Ovary (tissue), 7 donors: ENCODE measurements at regions not wholly inside any gene's neighbourhood (a gene's known extent, or its start where the extent isn't known, plus 50 kb on each side); places are given as distances from the start of the nearest gene placed in this dataset.

Experiments used
- DNase-seq, 5 donors: peaks; one replicate each; pipeline ENCODE4 v3.0.0-alpha.2; 2019 to 2020
- H3K27ac ChIP-seq, 2 donors: fragments of 200-600 bp; one replicate each; pipeline versions ENCODE4 v1.5.1 to v1.8.0; 2019 to 2022
- H3K27me3 ChIP-seq: fragments of 200-600 bp; one replicate; pipeline ENCODE4 v1.8.0; 2022
- H3K36me3 ChIP-seq: fragments of 200-600 bp; sonication (generic); one replicate; pipeline ENCODE4 v1.5.1; 2019
- H3K4me1 ChIP-seq: one replicate; pipeline ENCODE4 v1.8.1; 2013; ENCODE audit warnings: mild to moderate bottlenecking, moderate library complexity; ENCODE audit not compliant: insufficient read depth
- H3K4me3 ChIP-seq: fragments of 200-600 bp; sonication (generic); one replicate; pipeline ENCODE4 v1.5.1; 2017
- H3K9me3 ChIP-seq, 2 donors: fragments of 200-600 bp in 1 of 2; sonication (generic) in 1 of 2; one replicate each; pipeline versions ENCODE4 v1.5.1 to v1.8.1; 2013 to 2019; ENCODE audit warnings: mild to moderate bottlenecking in 1 of 2, moderate library complexity in 1 of 2
- EP300 ChIP-seq: sonication (generic); formaldehyde crosslinking; IDR thresholded peaks from one replicate; pipeline ENCODE4 v1.6.1; 2017; ENCODE audit warnings: antibody characterized with exemption
- POLR2A ChIP-seq: fragments of 450-650 bp; IDR thresholded peaks from one replicate; pipeline ENCODE4 v1.6.1; 2017; ENCODE audit warnings: antibody characterized with exemption, mild to moderate bottlenecking, moderate library complexity
- WGBS, 3 donors: extraction: QIAGEN DNeasy Blood & Tissue Kit in 1 of 3; methylation state at CpG; one replicate each; pipeline versions ENCODE4 v1.1.5 to v1.1.7; 2013 to 2017; 5-methylcytosine and 5-hydroxymethylcytosine counted together
- intact Hi-C, 4 donors: fragments of 100-400 bp; cut with DNase I; formaldehyde crosslinking; loops; one replicate each; pipeline versions ENCODE4 v1.11.0 to v1.15.1; 2022 to 2023
- TF ChIP-seq, protein P1 (sequence below), 3 donors: fragments of 450-650 bp in 2 of 3; fragments of 200-600 bp in 1 of 3; IDR thresholded peaks; one replicate each; pipeline versions ENCODE4 v1.5.1 to v1.8.0; 2016 to 2022; ENCODE audit warnings: antibody characterized with exemption in 3 of 3, mild to moderate bottlenecking in 1 of 3
- donor health status: DM: no; HTN: no; CAD: no; lungs with moderate emphysema.
- donor health status: DM: no; HTN: no; CAD: no.
- donor health status: Bipolar disorder and iron deficiency.
- donor health status: DM: no; HTN: no; CAD: no.
- donor health status: DM: yes; HTN: yes; CAD: no.

DNA sequence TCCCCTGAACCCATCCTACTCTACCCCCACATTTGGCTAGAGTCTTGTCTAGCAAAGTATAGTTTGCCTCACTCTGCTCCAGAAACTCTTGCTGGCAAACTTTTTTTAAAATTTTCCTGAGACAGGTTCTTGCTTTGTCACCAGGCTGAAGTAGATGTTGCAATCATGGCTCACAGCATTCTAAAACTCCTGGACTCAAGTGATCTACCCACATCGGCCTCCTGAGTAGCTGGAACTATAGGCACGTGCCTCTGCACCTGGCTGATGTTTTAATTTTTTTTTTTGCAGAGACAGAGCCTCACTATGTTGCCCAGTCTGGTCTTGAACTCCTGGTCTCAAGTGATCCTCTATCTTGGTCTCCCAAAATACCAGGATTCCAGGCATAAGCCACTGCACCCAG lies 175.8 kb upstream of the FBXL17 start:
- no peak overlapping the region for H3K4me3 ChIP-seq
- intact Hi-C loops = no loop called here
- 85 to 91% (median 90%) methylated on average over 2 of the region's 2 CpGs for WGBS, 3 donors
- no peaks in the 10 kb centered on the region for H3K27me3 ChIP-seq
- no peak overlapping the region for H3K27ac ChIP-seq
- no peaks in the 10 kb centered on the region for H3K4me1 ChIP-seq
- no peak for TF ChIP-seq EP300
- TF ChIP-seq POLR2A = no peak
- TF ChIP-seq, protein P1, sequence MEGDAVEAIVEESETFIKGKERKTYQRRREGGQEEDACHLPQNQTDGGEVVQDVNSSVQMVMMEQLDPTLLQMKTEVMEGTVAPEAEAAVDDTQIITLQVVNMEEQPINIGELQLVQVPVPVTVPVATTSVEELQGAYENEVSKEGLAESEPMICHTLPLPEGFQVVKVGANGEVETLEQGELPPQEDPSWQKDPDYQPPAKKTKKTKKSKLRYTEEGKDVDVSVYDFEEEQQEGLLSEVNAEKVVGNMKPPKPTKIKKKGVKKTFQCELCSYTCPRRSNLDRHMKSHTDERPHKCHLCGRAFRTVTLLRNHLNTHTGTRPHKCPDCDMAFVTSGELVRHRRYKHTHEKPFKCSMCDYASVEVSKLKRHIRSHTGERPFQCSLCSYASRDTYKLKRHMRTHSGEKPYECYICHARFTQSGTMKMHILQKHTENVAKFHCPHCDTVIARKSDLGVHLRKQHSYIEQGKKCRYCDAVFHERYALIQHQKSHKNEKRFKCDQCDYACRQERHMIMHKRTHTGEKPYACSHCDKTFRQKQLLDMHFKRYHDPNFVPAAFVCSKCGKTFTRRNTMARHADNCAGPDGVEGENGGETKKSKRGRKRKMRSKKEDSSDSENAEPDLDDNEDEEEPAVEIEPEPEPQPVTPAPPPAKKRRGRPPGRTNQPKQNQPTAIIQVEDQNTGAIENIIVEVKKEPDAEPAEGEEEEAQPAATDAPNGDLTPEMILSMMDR (IDR thresholded peaks at IDR 0.05) = no peak
- no peaks in the 10 kb centered on the region for H3K36me3 ChIP-seq
- no peaks in the 10 kb centered on the region for H3K9me3 ChIP-seq
- no peak for DNase-seq

DNA sequence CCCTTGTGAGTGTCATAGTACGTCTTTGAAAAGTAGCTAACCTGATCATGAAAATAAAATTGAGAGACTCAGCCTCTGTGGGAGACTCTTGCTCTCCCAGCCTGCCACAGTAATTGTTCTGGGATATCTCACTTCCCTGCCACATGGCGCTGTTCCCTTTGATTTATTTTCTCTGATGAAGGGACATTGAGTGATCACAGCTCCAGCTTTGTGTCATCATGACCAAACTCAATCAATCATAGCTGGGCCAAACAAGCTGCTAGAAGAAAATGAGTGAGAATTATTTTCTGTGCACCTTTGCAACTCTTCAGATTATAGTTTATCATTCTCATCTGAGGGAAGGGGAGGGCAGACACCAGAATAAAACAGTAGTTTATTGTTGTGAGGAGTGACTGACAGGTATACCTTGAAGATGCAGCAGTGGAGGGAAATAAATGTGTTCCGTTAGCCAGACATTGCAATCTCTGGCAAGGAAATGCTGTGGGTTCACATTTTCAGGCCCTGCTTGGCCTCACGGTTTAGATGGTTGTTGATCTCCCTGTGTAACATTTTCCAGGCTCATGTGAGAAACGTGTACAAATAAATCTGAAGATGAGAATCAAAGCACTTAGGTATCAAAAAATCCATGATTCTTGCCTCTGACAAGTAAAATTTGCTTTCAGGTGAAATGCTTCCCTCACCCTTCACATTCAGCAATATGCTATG lies 174.7 kb upstream of the FBXL17 start:
- intact Hi-C loops = no loop called here

DNA sequence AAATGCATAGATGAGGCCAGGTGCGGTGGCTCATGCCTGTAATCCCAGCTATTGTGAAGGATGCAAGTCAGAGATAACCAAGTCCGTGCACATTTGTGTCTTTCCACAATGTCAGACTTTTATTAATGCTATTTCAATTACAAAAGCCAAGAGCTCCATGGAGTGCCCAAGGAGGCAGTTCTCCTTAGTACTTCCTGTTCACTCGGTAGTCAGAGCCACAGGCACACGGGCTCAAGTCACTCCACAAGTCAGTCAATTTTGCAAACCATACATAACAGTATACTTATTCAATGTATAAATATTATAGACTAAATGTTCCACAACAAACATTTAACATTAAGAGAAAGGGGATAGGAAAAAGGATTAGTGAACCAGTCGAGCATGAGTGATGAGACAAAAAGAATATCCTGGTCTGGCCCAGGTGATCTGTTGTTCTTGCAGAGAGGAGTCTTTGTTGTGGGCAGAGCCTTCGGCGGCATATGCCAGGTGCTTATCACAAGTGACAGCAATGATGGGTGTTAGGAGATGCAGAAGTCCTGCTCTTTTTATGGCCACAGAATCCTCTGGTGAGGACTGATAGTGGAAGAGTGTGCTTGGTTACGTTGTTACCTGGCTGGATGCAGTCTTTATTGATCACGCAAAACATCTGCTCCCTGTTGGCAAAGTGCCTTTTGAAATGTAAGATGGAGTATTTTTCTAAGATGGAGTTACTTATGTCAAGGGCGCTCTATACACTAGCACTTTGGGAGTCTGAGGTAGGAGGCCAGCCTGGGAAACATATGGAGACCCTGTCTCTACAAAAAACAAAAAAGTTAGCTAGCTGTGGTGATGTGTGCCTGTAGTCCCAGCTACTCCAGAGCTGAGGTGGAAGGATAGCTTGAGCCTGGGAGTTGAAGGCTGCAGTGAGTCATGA lies 167.0 kb upstream of the FBXL17 start:
- no peaks in the 10 kb centered on the region for H3K27me3 ChIP-seq
- H3K4me1 ChIP-seq = no peaks in the 10 kb centered on the region
- H3K27ac ChIP-seq = no peak overlapping the region
- TF ChIP-seq POLR2A (no peak), EP300 (no peak)
- TF ChIP-seq, protein P1 (IDR thresholded peaks at IDR 0.05) = no peak
- H3K36me3 ChIP-seq = no peaks in the 10 kb centered on the region
- DNase-seq = no peak
- no peaks in the 10 kb centered on the region for H3K9me3 ChIP-seq
- H3K4me3 ChIP-seq = no peak overlapping the region
- intact Hi-C loops = no loop called here
- WGBS, 3 donors = 36 to 49% (median 37%) methylated on average over 10 of the region's 10 CpGs

More for the DNA sequence above, 174.7 kb upstream of the FBXL17 start:
- TF ChIP-seq, protein P1 (IDR thresholded peaks at IDR 0.05) = no peak
- H3K27me3 ChIP-seq = no peaks in the 10 kb centered on the region
- H3K4me3 ChIP-seq = no peak overlapping the region
- H3K4me1 ChIP-seq = no peaks in the 10 kb centered on the region
- H3K9me3 ChIP-seq = no peaks in the 10 kb centered on the region
- H3K27ac ChIP-seq = no peak overlapping the region
- 60 to 72% (median 61%) methylated on average over 5 of the region's 5 CpGs for WGBS, 3 donors
- no peaks in the 10 kb centered on the region for H3K36me3 ChIP-seq
- DNase-seq = no peak

DNA sequence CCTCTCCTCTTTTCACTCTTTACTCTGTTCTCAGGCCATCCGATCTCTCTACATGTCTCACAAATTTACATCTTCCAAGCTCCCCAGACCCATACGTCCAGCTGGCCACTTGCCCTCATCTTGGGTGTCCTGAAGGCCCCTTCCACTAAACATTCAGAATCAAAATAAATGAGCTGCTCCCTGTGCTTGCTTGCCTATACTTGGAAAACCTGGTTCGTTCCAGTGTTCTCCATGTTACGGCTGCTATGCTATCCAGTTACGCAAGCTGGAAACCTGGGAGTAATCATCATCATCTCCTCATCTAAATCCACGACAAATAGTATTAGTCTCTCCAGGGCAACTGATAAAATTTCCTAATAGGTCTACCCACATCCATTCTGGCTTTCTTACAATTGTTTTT lies 165.0 kb upstream of the FBXL17 start:
- H3K27ac ChIP-seq = no peak overlapping the region

More for the DNA sequence above, 165.0 kb upstream of the FBXL17 start:
- DNase-seq = no peak
- H3K36me3 ChIP-seq = no peaks in the 10 kb centered on the region
- no peaks in the 10 kb centered on the region for H3K4me1 ChIP-seq
- 60 to 78% (median 65%) methylated on average over 6 of the region's 6 CpGs for WGBS, 3 donors
- no peaks in the 10 kb centered on the region for H3K9me3 ChIP-seq
- no peak for TF ChIP-seq EP300
- TF ChIP-seq, protein P1 (IDR thresholded peaks at IDR 0.05) = no peak
- no peak for TF ChIP-seq POLR2A
- intact Hi-C loops = no loop called here
- no peaks in the 10 kb centered on the region for H3K27me3 ChIP-seq
- H3K4me3 ChIP-seq = no peak overlapping the region
